ENCODE measurements at regions not wholly inside any gene's neighbourhood (a gene's known extent, or its start where the extent isn't known, plus 50 kb on each side); places are given as distances from the start of the nearest gene placed in this dataset.

DNA sequence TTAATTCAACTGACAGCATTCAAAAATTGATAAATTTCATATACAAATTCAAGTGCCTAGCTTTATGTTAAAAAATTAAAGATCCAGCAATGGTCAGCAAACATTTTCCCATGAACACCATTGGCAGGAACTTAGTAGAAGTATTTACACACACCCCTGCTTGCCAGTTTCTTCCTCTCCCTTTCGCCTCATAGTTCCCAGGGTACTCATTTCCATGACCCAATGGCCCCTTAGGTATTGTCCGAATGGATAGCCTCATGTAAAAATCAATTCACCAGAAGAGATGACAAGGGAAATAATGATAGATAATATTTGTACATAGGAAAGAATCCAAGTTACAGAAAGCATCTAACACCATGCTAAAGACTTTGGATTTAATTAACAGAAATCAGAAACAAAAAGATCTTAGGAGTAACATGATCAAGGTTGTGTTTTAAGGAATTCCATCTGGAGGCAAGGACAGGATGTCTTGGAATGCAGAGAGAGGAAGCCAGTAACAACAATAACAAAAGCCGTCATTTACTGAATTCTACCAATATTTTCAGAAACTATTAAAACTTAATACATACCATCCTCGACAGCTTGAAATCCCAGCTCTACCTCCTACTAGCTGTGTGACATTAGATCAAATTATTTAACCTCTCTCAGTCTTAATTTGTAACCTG, 423.0 kb downstream of the IRS1 start:
- DNase-seq = no peak

DNA sequence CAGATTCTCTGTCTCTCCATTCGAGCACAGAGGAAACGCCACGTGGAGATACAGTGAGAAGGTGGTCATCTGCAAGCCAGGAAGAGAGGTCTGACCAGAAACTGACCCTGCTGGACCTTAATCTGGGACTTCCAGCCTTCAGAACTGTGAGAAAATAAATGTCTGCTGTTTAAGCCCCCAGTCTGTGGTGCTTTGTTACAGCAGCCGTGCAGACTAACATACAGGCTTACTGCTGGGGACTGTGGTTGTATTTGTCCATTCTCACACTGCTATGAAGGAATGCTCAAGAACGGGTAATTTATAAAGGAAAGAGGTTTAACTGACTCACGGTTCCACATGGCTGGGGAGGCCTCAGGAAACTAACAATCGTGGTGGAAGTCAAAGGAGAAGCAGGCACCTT, 432.7 kb downstream of the IRS1 start:
- no peak for DNase-seq

DNA sequence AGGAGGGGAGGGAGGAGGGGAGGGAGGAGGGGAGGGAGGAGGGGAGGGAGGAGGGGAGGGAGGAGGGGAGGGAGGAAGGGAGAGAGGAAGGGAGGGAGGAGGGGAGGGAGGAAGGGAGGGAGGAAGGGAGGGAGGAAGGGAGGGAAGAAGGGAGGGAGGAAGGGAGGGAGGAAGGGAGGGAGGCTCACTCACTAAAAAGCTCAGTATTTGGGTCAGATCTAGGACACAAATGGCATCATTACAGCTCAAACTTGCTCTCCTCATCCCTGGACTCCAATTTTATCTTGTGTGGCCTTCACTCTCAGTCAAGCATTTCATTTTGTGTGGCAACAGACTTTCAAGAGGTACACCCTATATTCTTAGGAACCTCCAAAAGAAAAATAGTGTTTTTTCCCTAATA, 435.4 kb downstream of the IRS1 start:
- no peak for DNase-seq

DNA sequence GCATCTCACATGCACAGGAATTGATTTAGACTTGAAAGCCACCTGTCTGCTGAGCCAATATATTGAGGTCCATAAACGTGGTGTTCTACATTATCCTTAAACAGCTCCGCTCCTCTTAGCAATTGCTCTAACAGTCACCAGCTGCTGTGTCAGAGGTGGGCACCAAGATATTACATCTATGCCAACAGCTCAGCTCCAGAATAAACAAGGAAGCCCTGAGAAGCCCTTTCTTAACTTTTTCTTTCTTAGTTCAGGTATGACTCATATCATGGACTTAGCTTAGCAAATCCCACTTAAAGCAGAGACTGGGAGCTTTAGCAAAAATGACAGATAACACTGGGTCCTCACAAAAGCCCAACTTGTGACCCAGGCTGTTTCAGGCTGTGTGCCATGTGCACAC, 436.6 kb downstream of the IRS1 start:
- DNase-seq = no peak

DNA sequence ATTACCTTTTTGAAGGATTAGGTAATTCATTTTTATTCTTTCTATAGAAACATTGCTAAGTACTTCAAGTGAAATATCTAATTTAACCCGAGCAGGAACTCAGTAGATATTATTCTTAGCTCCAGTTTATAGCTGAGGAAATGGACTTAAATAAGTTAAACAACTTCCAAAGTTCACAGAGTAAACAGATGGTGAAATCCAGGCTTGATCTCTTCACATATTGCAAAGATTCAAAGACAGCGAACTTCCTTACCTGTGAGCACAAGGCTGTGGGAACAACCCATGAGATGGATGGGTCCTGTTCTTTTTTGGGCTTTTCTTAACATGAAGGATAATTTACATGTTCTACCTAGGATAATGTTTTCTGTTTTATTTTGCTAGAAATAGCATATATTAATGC, 439.0 kb downstream of the IRS1 start:
- DNase-seq = no peak

DNA sequence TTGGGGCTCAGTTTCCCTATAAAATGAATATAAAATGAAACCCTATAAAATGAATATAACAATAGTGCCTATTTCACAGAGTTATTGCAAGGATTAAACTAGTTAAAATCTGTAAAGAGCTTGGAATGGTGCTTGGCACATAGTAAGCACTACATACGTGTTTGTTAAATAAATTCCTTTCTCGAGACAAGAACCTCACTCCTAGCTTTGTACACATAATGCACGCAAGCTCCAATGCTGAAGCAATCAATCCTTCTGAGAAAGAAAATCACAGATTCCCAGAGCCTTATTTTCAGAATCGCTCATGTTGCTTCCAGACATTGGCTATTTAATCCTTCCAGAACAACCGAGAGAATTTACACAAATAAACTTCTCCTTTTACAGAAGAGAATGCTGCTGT, 440.9 kb downstream of the IRS1 start:
- no peak for DNase-seq

DNA sequence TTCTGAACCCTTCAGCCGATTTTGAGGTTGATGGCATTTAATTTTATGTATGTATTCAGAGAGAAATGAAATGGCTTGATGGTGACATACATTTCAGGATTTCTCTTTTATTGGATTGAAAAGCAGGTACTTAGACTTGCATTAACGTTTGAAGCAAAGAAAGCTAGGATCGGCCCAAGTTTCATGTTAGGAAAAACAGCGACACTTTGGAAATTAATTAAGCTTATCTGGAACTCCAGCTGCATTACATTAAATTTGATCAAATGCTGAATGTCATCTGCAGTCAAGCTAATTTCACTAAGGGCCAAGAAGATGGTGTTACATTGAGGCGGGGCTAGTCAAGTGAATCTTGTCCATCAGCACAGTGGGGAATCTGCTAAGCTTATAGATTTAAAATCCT, 441.8 kb downstream of the IRS1 start:
- DNase-seq = no peak

DNA sequence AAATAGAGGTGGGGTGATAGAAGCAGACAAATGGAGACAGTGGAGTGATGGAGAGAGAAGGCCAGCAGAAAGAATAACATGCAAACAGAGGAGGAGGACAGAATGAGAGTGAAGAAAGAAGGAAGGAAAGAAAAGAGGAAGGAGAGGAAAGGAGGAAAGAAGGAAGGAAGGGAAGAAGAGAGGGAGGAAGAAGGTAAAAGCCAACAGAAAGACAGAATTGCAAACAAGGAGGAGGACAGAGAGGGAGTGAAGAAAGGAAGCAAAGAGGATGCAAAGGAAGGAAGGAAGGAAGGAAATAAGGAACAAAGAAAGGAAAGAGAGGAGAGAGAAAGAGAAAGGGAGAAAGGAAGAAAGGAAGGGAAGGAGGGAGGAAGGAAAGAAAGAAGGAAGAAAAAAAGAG, 444.0 kb downstream of the IRS1 start:
- no peak for DNase-seq

DNA sequence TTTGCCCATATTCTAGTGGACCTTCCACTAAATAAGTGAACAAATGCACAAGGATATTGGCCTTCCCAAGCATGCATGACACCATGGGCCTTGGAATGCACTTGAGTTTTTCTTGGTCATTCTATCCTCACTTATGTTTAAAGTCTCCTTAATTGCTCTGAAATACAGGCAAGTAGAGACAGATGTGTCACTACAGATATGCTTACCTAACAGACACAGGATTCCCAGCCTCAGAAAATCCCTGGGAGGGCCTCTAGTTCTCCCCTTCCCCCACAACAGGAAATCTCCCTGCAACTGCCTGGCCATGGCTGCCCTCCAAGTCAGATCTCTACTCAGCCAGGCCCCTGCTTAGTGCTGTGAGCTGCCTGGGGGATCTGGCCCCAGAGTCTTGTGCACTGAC, 445.2 kb downstream of the IRS1 start:
- DNase-seq = no peak

DNA sequence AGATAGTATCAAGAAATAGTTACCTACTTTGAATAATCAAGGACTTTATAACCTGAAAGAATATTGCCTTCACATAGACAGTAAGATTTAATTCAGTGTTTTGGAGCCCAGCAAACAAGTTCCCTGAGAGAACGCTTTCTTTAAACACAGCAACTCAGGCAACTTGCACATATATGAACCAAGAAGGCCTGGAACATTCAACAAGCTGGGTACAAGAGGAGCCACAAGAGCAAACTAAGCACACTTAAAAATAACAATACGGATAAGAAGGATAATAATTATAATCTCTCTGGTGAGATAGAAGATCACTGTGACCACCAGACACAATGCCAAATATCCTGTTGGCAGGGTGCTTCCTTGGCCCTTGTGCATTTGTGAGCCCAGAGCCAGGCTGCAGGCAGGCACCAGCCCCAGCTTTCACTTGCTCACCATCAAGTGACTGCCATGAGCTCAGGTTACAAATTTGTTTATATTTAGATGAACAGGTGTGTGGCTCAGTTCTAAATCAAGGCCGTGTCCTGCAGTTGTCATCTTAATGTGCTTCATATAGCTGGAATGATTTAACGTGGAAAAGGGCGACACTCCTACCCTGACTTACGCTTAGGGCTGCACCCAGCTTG, 446.6 kb downstream of the IRS1 start:
- DNase-seq = no peak

DNA sequence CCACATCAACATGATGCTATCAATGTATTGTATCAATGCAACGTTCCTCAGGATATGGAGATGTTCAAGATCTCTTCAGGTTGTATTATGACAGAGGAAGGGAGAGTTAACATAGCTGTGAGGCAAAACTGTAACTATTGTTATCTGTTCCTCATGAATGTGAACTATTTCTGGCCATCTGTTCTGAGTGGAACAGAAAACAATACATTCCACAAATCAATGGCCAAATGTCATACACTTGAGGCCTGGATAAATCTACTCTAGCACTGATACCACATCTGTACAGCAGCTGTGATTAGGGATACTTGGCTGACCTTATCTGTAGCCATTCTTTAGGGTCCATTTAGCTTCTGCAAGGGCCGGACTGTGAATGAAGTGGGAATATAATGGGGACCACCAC, 447.9 kb downstream of the IRS1 start:
- no peak for DNase-seq

DNA sequence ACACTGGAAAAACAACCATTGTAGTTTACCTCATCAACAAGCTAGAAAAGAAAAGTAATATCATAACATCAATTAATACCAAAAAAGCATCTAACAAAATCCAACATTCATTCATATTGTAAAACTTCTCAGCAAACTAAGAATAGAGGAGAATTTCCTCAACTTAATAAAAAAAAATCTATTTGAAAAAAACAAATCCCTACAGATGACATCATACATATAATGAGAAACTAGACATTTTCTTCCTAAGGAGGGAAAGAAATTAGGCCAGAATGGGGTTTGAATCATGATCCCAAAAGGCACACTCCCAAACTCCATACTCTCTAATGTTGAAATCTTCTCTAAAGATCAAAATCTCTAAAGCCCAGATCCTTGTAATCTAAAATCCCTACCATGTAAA, 460.0 kb downstream of the IRS1 start:
- no peak for DNase-seq

DNA sequence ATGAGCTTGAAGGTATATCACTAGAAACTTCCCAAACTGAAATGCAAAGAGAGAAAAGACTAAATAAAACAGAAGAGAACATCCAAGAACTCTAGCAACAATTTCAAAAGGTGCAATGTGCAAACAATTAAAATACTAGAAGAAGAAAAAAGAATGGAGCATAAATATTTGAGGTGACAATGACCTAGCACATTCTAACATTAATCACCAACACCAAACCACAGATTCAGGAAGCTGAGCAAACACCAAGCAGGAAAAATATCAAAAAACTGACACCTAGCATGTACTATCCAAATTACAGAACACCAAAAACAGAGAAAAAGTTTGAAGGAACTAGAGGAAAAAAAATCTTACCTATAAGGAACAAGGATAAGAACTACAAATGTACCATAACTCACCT, 460.8 kb downstream of the IRS1 start:
- DNase-seq = no peak

DNA sequence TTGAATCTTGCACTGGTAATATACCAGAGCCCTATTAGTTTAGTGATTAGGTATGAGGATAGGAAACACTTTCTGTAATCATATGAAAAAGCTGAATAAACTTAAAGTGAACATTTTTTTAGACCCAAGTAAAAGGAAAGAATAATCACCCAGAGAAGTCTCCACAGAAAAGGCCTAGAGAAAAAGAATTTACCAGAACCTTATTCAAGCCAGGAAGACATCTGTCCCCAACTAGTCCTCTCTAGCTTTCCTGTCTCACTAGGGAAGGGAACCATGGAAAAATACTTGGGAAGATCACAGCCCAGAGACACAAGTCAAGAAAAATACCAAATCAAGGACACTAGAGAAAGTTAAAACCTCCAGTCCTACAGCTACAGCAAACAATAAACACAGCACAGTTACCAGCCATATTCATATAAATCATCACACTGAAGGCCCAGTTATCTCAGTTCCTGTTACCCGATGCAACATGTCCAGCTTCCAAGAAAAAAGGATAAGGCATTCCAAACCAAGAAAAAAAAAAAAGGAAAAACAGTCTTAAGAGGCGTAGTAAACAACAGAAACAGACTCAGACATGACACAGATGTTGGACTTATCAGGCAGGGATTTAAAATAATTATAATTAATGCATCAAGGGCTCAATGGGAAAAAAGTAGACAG, 461.5 kb downstream of the IRS1 start:
- no peak for DNase-seq

DNA sequence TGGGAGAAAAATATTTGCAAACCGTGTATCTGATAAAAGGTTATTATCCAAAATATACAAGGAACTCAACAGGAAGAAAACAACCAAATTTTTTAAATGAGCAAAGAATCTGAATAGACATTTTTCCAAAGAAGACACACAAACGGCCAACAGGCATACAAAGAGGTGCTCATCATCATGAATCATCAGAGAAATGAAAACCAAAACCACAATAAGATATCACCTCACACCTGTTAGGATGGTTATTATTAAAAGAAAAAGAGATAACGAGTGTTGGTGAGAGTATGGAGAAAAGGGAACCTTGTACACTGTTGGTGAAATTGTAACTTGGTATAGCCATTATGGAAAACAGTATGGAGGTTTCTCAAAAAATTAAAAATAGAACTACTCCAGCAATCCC, 463.3 kb downstream of the IRS1 start:
- DNase-seq = no peak

DNA sequence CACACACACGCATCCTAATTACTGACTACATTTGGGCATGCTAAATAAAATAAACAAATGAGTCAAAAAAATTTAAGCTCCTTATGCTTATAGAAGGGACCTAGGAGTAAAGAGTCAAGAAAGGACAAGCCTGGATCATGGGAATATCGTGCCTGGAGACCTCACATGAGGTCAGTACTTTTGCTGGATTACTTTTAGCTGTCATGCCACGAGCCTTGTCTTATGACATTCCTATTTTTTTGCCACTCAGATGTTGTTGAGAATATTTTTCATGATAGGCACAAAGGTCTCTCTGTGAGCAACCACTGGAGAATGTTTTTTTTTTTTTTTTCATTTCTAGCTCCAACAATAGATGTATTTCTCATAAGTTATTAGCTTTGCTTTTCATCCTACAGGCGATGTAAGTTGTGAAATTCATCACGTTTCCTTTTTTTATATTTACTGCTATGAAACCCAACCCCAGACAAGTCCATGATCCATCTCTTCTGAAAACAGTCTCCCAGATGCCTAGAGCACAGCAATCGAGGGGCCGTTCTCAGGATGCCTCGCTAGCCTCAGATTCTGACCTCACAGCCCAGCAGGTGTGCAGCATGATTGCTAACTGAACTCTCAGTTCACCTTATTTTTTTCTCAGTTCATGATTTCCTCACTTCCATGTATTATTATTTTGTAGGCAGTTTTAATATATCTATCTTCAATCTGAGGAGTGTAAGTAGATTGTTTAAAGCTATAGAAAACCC, 464.5 kb downstream of the IRS1 start:
- DNase-seq = no peak

DNA sequence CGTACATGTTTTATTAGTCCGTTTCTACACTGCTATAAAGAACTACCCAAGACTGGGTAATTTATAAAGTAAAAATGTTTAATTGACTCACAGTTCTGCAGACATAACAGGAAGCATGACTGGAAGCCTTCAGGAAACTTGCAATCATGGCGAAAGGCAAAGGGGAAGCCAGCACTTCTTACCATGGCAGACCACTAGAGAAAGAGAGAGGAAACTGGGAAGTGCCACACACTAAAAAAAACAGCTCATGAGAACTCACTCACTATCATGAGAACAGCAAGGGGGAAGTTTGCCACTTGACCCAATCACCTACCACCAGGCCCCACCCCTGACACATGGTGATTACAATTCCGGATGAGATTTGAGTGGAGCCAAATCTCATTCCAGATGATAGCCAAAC, 466.2 kb downstream of the IRS1 start:
- DNase-seq = no peak

DNA sequence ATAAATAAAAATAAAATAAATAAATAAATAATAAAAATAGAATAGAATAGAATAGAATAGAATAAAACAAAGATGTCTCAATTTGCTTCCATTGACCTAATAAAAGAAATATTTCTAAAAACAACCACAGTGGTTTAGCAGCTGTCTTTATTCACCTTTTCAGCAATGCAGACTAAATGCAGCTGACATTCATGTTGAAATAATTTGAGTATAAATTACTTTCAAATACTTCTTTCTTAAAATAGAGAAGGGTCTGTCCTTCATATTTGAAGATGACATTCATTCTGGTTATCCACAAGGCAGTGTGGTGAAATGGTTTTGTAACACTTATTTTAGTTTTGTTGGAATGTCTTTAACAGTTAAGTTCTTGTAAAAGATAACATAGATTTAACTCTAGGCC, 469.4 kb downstream of the IRS1 start:
- no peak for DNase-seq

DNA sequence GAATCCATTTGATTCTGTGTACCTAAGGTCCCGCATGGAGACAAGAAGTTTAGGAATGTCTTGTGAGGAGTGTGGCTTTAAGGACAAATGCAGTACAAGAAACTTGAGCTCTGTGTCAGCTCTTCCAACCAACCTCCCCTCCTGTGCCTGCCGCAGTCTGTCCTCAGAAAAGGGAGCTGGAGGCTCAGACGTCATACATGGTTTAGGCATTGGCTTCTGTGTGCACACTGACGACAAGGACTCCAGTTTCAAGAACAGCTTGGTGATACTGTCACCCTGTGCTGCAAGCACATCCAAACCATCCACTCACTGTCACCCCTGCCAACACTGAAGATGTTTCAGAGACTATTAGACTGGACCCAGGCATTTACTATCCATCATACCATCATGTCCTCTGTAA, 470.4 kb downstream of the IRS1 start:
- no peak for DNase-seq

DNA sequence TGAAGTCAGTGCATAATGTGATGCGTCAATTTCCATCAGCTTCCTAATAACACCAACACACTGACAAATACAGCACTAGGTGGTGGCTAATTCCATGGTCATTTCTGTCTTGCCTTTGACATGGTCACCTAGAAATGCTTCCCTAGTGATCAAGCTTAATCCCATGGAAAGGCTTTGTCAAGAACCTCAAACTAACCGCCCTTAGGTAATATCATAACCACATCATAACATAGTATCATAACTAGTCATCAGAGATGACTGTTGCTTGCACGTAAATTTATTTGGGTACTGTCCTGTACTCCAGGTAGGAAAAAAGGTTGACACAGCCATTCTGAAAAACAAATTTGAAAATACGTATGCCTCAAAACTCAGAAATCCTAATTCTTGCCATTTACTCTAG, 471.8 kb downstream of the IRS1 start:
- no peak for DNase-seq

DNA sequence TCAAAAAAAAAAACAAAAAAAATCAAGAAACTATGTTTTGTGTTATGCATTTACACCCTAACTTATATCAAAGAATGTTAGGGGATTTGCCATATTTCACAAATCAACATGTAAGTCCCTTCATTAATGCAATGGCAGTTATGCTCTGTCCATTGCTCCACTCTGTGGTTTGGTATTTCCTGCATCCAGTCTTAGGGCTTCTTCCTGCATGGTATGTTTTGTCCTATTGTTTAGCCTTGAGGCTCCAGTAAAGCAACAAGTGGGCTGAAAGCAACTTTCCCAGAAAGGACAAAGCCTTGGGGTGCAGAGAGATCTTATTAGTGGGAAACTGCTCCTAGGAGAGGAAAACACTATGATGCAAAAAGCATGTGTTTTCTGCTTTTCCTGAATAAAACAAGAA, 474.1 kb downstream of the IRS1 start:
- DNase-seq = no peak

DNA sequence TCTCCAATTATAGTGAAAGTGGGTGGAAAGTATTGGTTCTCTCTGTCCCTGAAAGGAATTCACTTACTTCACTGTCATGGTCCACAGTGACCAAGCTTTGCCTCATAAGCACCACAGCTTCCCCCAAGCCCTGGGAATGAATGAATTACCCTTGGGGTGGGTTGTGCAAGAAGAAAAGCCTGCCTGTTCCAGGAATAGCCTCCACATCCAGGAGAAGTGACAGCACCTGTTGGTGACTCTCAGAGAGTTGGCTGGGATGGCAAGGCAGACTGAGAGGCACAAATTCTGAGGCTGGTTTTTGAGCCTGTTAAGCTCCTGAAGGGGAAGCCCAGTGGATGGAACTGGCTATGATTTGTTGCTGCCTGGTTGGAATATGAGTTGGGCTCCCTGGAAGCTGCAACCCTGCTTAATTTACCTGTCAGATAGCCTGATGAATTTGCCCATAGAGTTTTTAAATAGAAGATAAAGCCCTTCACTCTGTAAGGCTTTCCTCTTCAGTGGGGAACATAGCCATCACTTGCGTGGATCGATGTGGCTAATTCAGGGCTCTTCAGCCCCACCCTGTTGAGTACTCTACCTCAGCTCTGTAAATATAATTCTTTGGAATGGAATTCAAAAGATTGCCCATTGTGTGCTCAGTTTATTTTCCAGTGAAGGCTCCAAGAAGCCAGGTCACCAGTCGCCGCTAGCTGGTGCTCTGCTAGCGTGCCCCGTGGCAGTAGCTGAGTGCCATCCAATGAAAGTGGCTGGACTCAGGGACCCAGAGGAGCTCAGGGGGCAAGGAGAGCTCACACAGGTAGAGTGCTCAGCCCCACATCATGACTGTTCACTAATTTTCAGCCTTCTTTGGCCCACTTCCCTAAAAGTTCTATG, 479.3 kb downstream of the IRS1 start:
- DNase-seq = no peak

DNA sequence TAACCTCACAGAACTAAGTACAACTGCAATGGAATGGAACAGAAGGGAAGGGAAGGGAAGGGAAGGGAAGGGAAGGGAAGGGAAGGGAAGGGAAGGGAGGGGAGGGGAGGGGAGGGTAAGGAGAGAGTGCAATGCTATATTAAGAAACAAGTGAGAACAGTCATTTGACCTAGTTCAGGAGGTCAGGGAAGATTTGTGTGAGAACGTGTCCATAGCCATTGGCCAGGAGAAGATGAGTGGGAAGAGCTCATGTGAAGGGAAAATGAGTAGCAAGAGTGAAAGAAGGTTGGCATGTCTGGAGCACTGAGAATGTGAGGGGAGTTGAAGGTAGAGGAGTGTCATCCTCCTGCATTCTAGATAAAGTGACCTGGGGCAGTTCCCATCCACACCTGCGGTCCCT, 481.6 kb downstream of the IRS1 start:
- DNase-seq = no peak

All from activated naive CD4-positive, alpha-beta T cell (primary cell).